ENCODE measurements at regions not wholly inside any gene's neighbourhood (a gene's known extent, or its start where the extent isn't known, plus 50 kb on each side); places are given as distances from the start of the nearest gene placed in this dataset.

DNA sequence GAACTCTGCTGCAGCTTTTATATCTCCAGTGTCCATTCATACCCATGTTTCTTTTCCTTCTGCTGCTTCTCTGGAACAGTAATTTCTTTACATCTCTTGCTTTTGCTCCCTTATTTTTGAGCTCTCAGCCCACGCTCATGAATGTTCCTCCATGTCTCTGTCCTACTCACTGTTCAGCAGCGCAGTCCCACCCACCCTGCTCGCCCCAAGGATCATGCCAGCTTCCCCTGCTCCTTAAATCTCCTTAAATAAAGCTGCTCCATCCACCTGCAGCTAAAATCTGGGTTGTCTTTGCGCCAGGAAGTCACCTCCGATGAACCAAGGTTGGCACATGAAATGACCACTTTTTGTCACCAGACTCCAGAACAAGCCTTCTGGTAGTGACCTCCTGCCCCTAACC is 201.1 kb upstream of the RGS6 start:
- no peak for TF ChIP-seq POLR2A (IDR thresholded peaks at IDR 0.05; ENCODE audit: low read length)
- no peak for TF ChIP-seq GATA1 (IDR thresholded peaks at IDR 0.05; ENCODE audit: low read depth, low read length)

All from erythroblast (primary cell).